PC-3 (cell line): ENCODE measurements at regions not wholly inside any gene's neighbourhood (a gene's known extent, or its start where the extent isn't known, plus 50 kb on each side); places are given as distances from the start of the nearest gene placed in this dataset.

Experiments
- ATAC-seq: fragments of 200-7000 bp; cut with Tn5 transposase; 2 replicates; pipeline ENCODE4 v1.9.1; 2020; ENCODE audit warnings: mild to moderate bottlenecking, moderate library complexity
- BruUV-seq: library from RNA; stranded (reverse); fragments of 400-500 nt; replicated peaks from 2 replicates; lab custom pipeline; 2021; lab: Mats Ljungman, UMichigan
- CTCF ChIA-PET: fragments of 300-600 bp; sonication (Branson Sonifier 250); formaldehyde crosslinking; loops from one replicate; lab custom pipeline; 2022; ENCODE audit warnings: antibody characterized with exemption; lab: Charles Lee
- POLR2A ChIA-PET: fragments of 300-600 bp; sonication (Branson Sonifier 250); formaldehyde crosslinking; loops from one replicate; lab custom pipeline; 2022; ENCODE audit warnings: antibody characterized with exemption; ENCODE audit not compliant: unreplicated experiment; lab: Charles Lee
- DNase-seq: peaks from one replicate; pipeline ENCODE4 v3.0.0-alpha.2; 2015
- H2AFZ ChIP-seq: fragments of 300-600 bp; sonication (generic); 2 replicates; pipeline ENCODE4 v1.6.0; 2016; ENCODE audit warnings: antibody characterized with exemption, low read length
- H3F3A ChIP-seq: fragments of 300-600 bp; sonication (generic); one replicate; pipeline ENCODE4 v1.6.0; 2017; ENCODE audit warnings: antibody characterized with exemption, low read length, control low read depth, mild to moderate bottlenecking; ENCODE audit not compliant: unreplicated experiment
- H3K27ac ChIP-seq: fragments of 300-600 bp; sonication (generic); 2 replicates; pipeline ENCODE4 v1.5.1; 2016; ENCODE audit warnings: mild to moderate bottlenecking, low read length
- H3K27me3 ChIP-seq: fragments of 300-600 bp; sonication (generic); 2 replicates; pipeline ENCODE4 v1.6.1; 2016; ENCODE audit warnings: low read length, mixed read lengths
- H3K36me3 ChIP-seq: fragments of 300-600 bp; sonication (generic); 2 replicates; pipeline ENCODE4 v1.6.1; 2016; ENCODE audit warnings: low read depth, mixed run types, low read length, mixed read lengths
- H3K4me1 ChIP-seq: fragments of 300-600 bp; sonication (generic); 2 replicates; pipeline ENCODE4 v1.5.1; 2016; ENCODE audit warnings: low read length; ENCODE audit not compliant: insufficient read depth
- H3K4me2 ChIP-seq: fragments of 300-600 bp; sonication (generic); 2 replicates; pipeline ENCODE4 v1.6.0; 2016; ENCODE audit warnings: low read length
- H3K4me3 ChIP-seq: fragments of 300-600 bp; sonication (generic); 2 replicates; pipeline ENCODE4 v1.5.1; 2016; ENCODE audit warnings: mild to moderate bottlenecking, low read length, mixed read lengths
- H3K79me2 ChIP-seq: fragments of 300-600 bp; sonication (generic); 2 replicates; pipeline ENCODE4 v1.6.1; 2017; ENCODE audit warnings: low read length, mixed read lengths
- H3K9ac ChIP-seq: fragments of 300-600 bp; sonication (generic); 2 replicates; pipeline ENCODE4 v1.6.0; 2016; ENCODE audit warnings: mild to moderate bottlenecking, low read length
- H3K9me2 ChIP-seq: fragments of 300-600 bp; sonication (generic); replicated peaks from 2 replicates; pipeline ENCODE4 v1.6.1; 2016; ENCODE audit warnings: mixed run types, low read length, mixed read lengths
- H3K9me3 ChIP-seq: fragments of 300-600 bp; sonication (generic); 2 replicates; pipeline ENCODE4 v1.6.1; 2016; ENCODE audit warnings: low read length, mixed read lengths
- H4K20me1 ChIP-seq: fragments of 300-600 bp; sonication (generic); 2 replicates; pipeline ENCODE4 v1.6.1; 2016; ENCODE audit warnings: low read length, mixed read lengths
- CTCF ChIP-seq: fragments of 300-600 bp; sonication (generic); conservative IDR thresholded peaks from 2 replicates; pipeline ENCODE4 v1.5.1; 2017; ENCODE audit warnings: antibody characterized with exemption, low read depth, mild to moderate bottlenecking, low read length
- EZH2 ChIP-seq: fragments of 300-600 bp; sonication (generic); IDR thresholded peaks from one replicate; pipeline ENCODE4 v1.6.1; 2017; ENCODE audit warnings: antibody characterized with exemption, mild to moderate bottlenecking, low read length; ENCODE audit not compliant: unreplicated experiment
- EZH2phosphoT487 ChIP-seq: fragments of 300-600 bp; sonication (generic); IDR thresholded peaks from 2 replicates; pipeline ENCODE4 v1.6.1; 2018; ENCODE audit warnings: mild to moderate bottlenecking, antibody characterized with exemption, low read length, borderline replicate concordance
- intact Hi-C: fragments of 100-400 bp; cut with micrococcal nuclease; formaldehyde crosslinking; loops from 2 replicates; pipeline ENCODE4 v1.9.0; 2023

GRCh38 chr4:96887857-96888256 is 1048.0 kb downstream of the PDHA2 start:
- Histone ChIP-seq H2AFZ (no peak overlapping the region), H3F3A (no peaks in the 10 kb centered on the region), H3K9ac (no peak overlapping the region), H3K4me3 (no peak overlapping the region), H3K9me2 (no peaks in the 10 kb centered on the region), H3K9me3 (no peaks in the 10 kb centered on the region), H3K27me3 (no peaks in the 10 kb centered on the region), H3K36me3 (no peaks in the 10 kb centered on the region), H3K4me2 (no peak overlapping the region), H3K27ac (no peak overlapping the region), H3K79me2 (no peaks in the 10 kb centered on the region), H3K4me1 (no peaks in the 10 kb centered on the region), H4K20me1 (no peaks in the 10 kb centered on the region)
- TF ChIP-seq CTCF = no peak
- intact Hi-C loops = no loop called here
- DNase-seq (no peak), ATAC-seq (no peak)
- no TSS peak for BruUV-seq
- ChIA-PET POLR2A (no interaction called here), CTCF (no interaction called here)

GRCh38 chr4:96894621-96895020 is 1054.7 kb downstream of the PDHA2 start:
- intact Hi-C loops = no loop called here
- ChIA-PET POLR2A (no interaction called here), CTCF (no interaction called here)

GRCh38 chr4:96895826-96896225 is 1055.9 kb downstream of the PDHA2 start:
- BruUV-seq = no TSS peak

More at GRCh38 chr4:96894621-96895020, 1054.7 kb downstream of the PDHA2 start:
- Histone ChIP-seq H3K4me2 (no peak overlapping the region), H3K9me3 (no peaks in the 10 kb centered on the region), H3K27ac (no peak overlapping the region), H3K4me3 (no peak overlapping the region), H3K4me1 (no peaks in the 10 kb centered on the region), H3K9ac (no peak overlapping the region), H4K20me1 (no peaks in the 10 kb centered on the region), H3F3A (no peaks in the 10 kb centered on the region), H3K27me3 (no peaks in the 10 kb centered on the region), H3K79me2 (no peaks in the 10 kb centered on the region), H3K36me3 (no peaks in the 10 kb centered on the region), H2AFZ (no peak overlapping the region), H3K9me2 (no peaks in the 10 kb centered on the region)
- DNase-seq (no peak), ATAC-seq (no peak)
- BruUV-seq = no TSS peak
- TF ChIP-seq EZH2phosphoT487 = no peak
- TF ChIP-seq CTCF = no peak
- TF ChIP-seq EZH2 = no peak

More at GRCh38 chr4:96895826-96896225, 1055.9 kb downstream of the PDHA2 start:
- Histone ChIP-seq H3K9me3 (no peaks in the 10 kb centered on the region), H3K27ac (no peak overlapping the region), H3K79me2 (no peaks in the 10 kb centered on the region), H3K9me2 (no peaks in the 10 kb centered on the region), H3K27me3 (no peaks in the 10 kb centered on the region), H3K4me1 (no peaks in the 10 kb centered on the region), H3K4me3 (no peak overlapping the region), H3K4me2 (no peak overlapping the region), H2AFZ (no peak overlapping the region), H3K36me3 (no peaks in the 10 kb centered on the region), H4K20me1 (no peaks in the 10 kb centered on the region), H3F3A (no peaks in the 10 kb centered on the region), H3K9ac (no peak overlapping the region)
- TF ChIP-seq EZH2phosphoT487 = no peak
- no peak for TF ChIP-seq EZH2
- no peak for TF ChIP-seq CTCF
- intact Hi-C loops = no loop called here
- CTCF ChIA-PET = no interaction called here
- POLR2A ChIA-PET = no interaction called here
- ATAC-seq (no peak), DNase-seq (no peak)
